ENCODE measurements at regions not wholly inside any gene's neighbourhood (a gene's known extent, or its start where the extent isn't known, plus 50 kb on each side); places are given as distances from the start of the nearest gene placed in this dataset.

GRCh38 chr5:158573829-158574228, 525.9 kb downstream of the EBF1 start:
- Histone ChIP-seq H3K9ac (ENCODE audit: insufficient read length) (no peak overlapping the region), H3K9me3 (ENCODE audit: low read depth, low read length) (no peaks in the 10 kb centered on the region), H3K27ac (no peak overlapping the region), H3K36me3 (ENCODE audit: insufficient read depth, low read length) (no peaks in the 10 kb centered on the region), H3K4me3 (no peak overlapping the region)
- TF ChIP-seq FOXP2 (optimal IDR thresholded peaks at IDR 0.05; ENCODE audit: control extremely low read depth, extremely low read length, insufficient read depth) = no peak
- TF ChIP-seq POLR2AphosphoS5 (IDR thresholded peaks at IDR 0.05; ENCODE audit: borderline replicate concordance, low read depth, low read length) = no peak
- no peak for TF ChIP-seq EZH2 (IDR thresholded peaks at IDR 0.05)
- DNase-seq (ENCODE audit: low read depth, low spot score) = no peak

GRCh38 chr5:158570502-158570901, 529.2 kb downstream of the EBF1 start:
- no peak overlapping the region for H3K27ac ChIP-seq
- no peaks in the 10 kb centered on the region for H3K9me3 ChIP-seq (ENCODE audit: low read depth, low read length)
- H3K4me3 ChIP-seq = no peak overlapping the region
- no peaks in the 10 kb centered on the region for H3K36me3 ChIP-seq (ENCODE audit: insufficient read depth, low read length)
- no peak for DNase-seq (ENCODE audit: low read depth, low spot score)
- TF ChIP-seq FOXP2 (optimal IDR thresholded peaks at IDR 0.05; ENCODE audit: control extremely low read depth, extremely low read length, insufficient read depth) (no peak), POLR2AphosphoS5 (IDR thresholded peaks at IDR 0.05; ENCODE audit: borderline replicate concordance, low read depth, low read length) (no peak), EZH2 (IDR thresholded peaks at IDR 0.05) (no peak)
- no peak overlapping the region for H3K9ac ChIP-seq (ENCODE audit: insufficient read length)

GRCh38 chr5:158569534-158569933, 530.2 kb downstream of the EBF1 start:
- H3K27ac ChIP-seq = no peak overlapping the region
- DNase-seq (ENCODE audit: low read depth, low spot score) = no peak
- H3K36me3 ChIP-seq (ENCODE audit: insufficient read depth, low read length) = no peaks in the 10 kb centered on the region
- TF ChIP-seq POLR2AphosphoS5 (IDR thresholded peaks at IDR 0.05; ENCODE audit: borderline replicate concordance, low read depth, low read length) (no peak), EZH2 (IDR thresholded peaks at IDR 0.05) (no peak), FOXP2 (optimal IDR thresholded peaks at IDR 0.05; ENCODE audit: control extremely low read depth, extremely low read length, insufficient read depth) (no peak)
- no peaks in the 10 kb centered on the region for H3K9me3 ChIP-seq (ENCODE audit: low read depth, low read length)
- no peak overlapping the region for H3K9ac ChIP-seq (ENCODE audit: insufficient read length)
- no peak overlapping the region for H3K4me3 ChIP-seq

- no peaks in the 10 kb centered on the region for H3K9me3 ChIP-seq (ENCODE audit: low read depth, low read length)
- H3K9ac ChIP-seq (ENCODE audit: insufficient read length) = no peak overlapping the region
- no peak for TF ChIP-seq FOXP2 (optimal IDR thresholded peaks at IDR 0.05; ENCODE audit: control extremely low read depth, extremely low read length, insufficient read depth)
- no peak for TF ChIP-seq POLR2AphosphoS5 (IDR thresholded peaks at IDR 0.05; ENCODE audit: borderline replicate concordance, low read depth, low read length)
- TF ChIP-seq EZH2 (IDR thresholded peaks at IDR 0.05) = no peak
- H3K4me3 ChIP-seq = no peak overlapping the region
- no peak overlapping the region for H3K27ac ChIP-seq
- DNase-seq (ENCODE audit: low read depth, low spot score) = no peak
- H3K36me3 ChIP-seq (ENCODE audit: insufficient read depth, low read length) = no peaks in the 10 kb centered on the region
Observed at GRCh38 chr5:158565017-158565789, 534.5 kb downstream of the EBF1 start.

GRCh38 chr5:158563760-158564390, 535.8 kb downstream of the EBF1 start:
- H3K4me3 ChIP-seq = no peak overlapping the region
- no peak overlapping the region for H3K27ac ChIP-seq
- no peak for DNase-seq (ENCODE audit: low read depth, low spot score)
- TF ChIP-seq FOXP2 (optimal IDR thresholded peaks at IDR 0.05; ENCODE audit: control extremely low read depth, extremely low read length, insufficient read depth) (no peak), POLR2AphosphoS5 (IDR thresholded peaks at IDR 0.05; ENCODE audit: borderline replicate concordance, low read depth, low read length) (no peak), EZH2 (IDR thresholded peaks at IDR 0.05) (no peak)
- H3K9ac ChIP-seq (ENCODE audit: insufficient read length) = no peak overlapping the region
- H3K36me3 ChIP-seq (ENCODE audit: insufficient read depth, low read length) = no peaks in the 10 kb centered on the region
- no peaks in the 10 kb centered on the region for H3K9me3 ChIP-seq (ENCODE audit: low read depth, low read length)

GRCh38 chr5:158561562-158562190, 538.0 kb downstream of the EBF1 start:
- no peaks in the 10 kb centered on the region for H3K9me3 ChIP-seq (ENCODE audit: low read depth, low read length)
- H3K36me3 ChIP-seq (ENCODE audit: insufficient read depth, low read length) = no peaks in the 10 kb centered on the region
- no peak for TF ChIP-seq EZH2 (IDR thresholded peaks at IDR 0.05)
- no peak for TF ChIP-seq POLR2AphosphoS5 (IDR thresholded peaks at IDR 0.05; ENCODE audit: borderline replicate concordance, low read depth, low read length)
- no peak for TF ChIP-seq FOXP2 (optimal IDR thresholded peaks at IDR 0.05; ENCODE audit: control extremely low read depth, extremely low read length, insufficient read depth)
- H3K9ac ChIP-seq (ENCODE audit: insufficient read length) = no peak overlapping the region
- no peak overlapping the region for H3K27ac ChIP-seq
- no peak for DNase-seq (ENCODE audit: low read depth, low spot score)
- no peak overlapping the region for H3K4me3 ChIP-seq

- TF ChIP-seq EZH2 (IDR thresholded peaks at IDR 0.05) (no peak), FOXP2 (optimal IDR thresholded peaks at IDR 0.05; ENCODE audit: control extremely low read depth, extremely low read length, insufficient read depth) (no peak), POLR2AphosphoS5 (IDR thresholded peaks at IDR 0.05; ENCODE audit: borderline replicate concordance, low read depth, low read length) (no peak)
- no peaks in the 10 kb centered on the region for H3K36me3 ChIP-seq (ENCODE audit: insufficient read depth, low read length)
- no peak overlapping the region for H3K9ac ChIP-seq (ENCODE audit: insufficient read length)
- H3K4me3 ChIP-seq = no peak overlapping the region
- H3K9me3 ChIP-seq (ENCODE audit: low read depth, low read length) = no peaks in the 10 kb centered on the region
- no peak overlapping the region for H3K27ac ChIP-seq
- no peak for DNase-seq (ENCODE audit: low read depth, low spot score)
Observed at GRCh38 chr5:158560170-158560569, 539.5 kb downstream of the EBF1 start.

- Histone ChIP-seq H3K4me3 (no peak overlapping the region), H3K27ac (no peak overlapping the region), H3K9me3 (ENCODE audit: low read depth, low read length) (no peaks in the 10 kb centered on the region), H3K9ac (ENCODE audit: insufficient read length) (no peak overlapping the region), H3K36me3 (ENCODE audit: insufficient read depth, low read length) (no peaks in the 10 kb centered on the region)
- no peak for TF ChIP-seq FOXP2 (optimal IDR thresholded peaks at IDR 0.05; ENCODE audit: control extremely low read depth, extremely low read length, insufficient read depth)
- no peak for TF ChIP-seq EZH2 (IDR thresholded peaks at IDR 0.05)
- TF ChIP-seq POLR2AphosphoS5 (IDR thresholded peaks at IDR 0.05; ENCODE audit: borderline replicate concordance, low read depth, low read length) = no peak
- DNase-seq (ENCODE audit: low read depth, low spot score) = no peak
Observed at GRCh38 chr5:158559643-158560042, 540.1 kb downstream of the EBF1 start.

Data from SK-N-MC (cell line).